DOHH2 (cell line): ENCODE measurements at regions not wholly inside any gene's neighbourhood (a gene's known extent, or its start where the extent isn't known, plus 50 kb on each side); places are given as distances from the start of the nearest gene placed in this dataset.

Source experiments
- H3F3A ChIP-seq: fragments of 200-600 bp; sonication (generic), shearing (Covaris generic); 2 replicates; pipeline ENCODE4 v1.6.0; 2016; ENCODE audit warnings: antibody characterized with exemption, mild to moderate bottlenecking; ENCODE audit not compliant: control insufficient read depth, insufficient read depth
- H3K27ac ChIP-seq: fragments of 200-600 bp; sonication (generic); 2 replicates; pipeline ENCODE4 v1.5.1; 2014; ENCODE audit warnings: low read depth, mild to moderate bottlenecking, low read length, moderate library complexity
- H3K27me3 ChIP-seq: fragments of 200-600 bp; sonication (generic); 2 replicates; pipeline ENCODE4 v1.6.1; 2014; ENCODE audit warnings: mild to moderate bottlenecking, low read length, mixed read lengths; ENCODE audit not compliant: control insufficient read depth
- H3K36me3 ChIP-seq: fragments of 200-600 bp; sonication (generic); 2 replicates; pipeline ENCODE4 v1.6.1; 2014; ENCODE audit warnings: mild to moderate bottlenecking, low read length, moderate library complexity, mixed read lengths; ENCODE audit not compliant: control insufficient read depth
- H3K4me1 ChIP-seq: fragments of 200-600 bp; sonication (generic); 2 replicates; pipeline ENCODE4 v1.6.1; 2014; ENCODE audit warnings: mild to moderate bottlenecking, low read length, mixed read lengths; ENCODE audit not compliant: control insufficient read depth
- H3K4me2 ChIP-seq: fragments of 200-600 bp; sonication (generic); 2 replicates; pipeline ENCODE4 v1.6.0; 2014; ENCODE audit warnings: mild to moderate bottlenecking, low read length, moderate library complexity
- H3K4me3 ChIP-seq: fragments of 200-600 bp; sonication (generic); 2 replicates; pipeline ENCODE4 v1.5.1; 2014; ENCODE audit warnings: mild to moderate bottlenecking, low read length, mixed read lengths
- H3K79me2 ChIP-seq: fragments of 200-600 bp; sonication (generic); 2 replicates; pipeline ENCODE4 v1.6.1; 2014; ENCODE audit warnings: mild to moderate bottlenecking, low read length, mixed read lengths; ENCODE audit not compliant: control insufficient read depth
- H3K9me2 ChIP-seq: fragments of 200-600 bp; sonication (generic); replicated peaks from 2 replicates; pipeline ENCODE4 v1.6.1; 2014; ENCODE audit warnings: mild to moderate bottlenecking, low read length, mixed read lengths; ENCODE audit not compliant: control insufficient read depth
- H3K9me3 ChIP-seq: fragments of 200-600 bp; sonication (generic); 2 replicates; pipeline ENCODE4 v1.6.1; 2014; ENCODE audit warnings: antibody characterized with exemption, low read length, mixed read lengths; ENCODE audit not compliant: control insufficient read depth, insufficient read depth
- H4K20me1 ChIP-seq: fragments of 200-600 bp; sonication (generic); 2 replicates; pipeline ENCODE4 v1.6.0; 2014; ENCODE audit warnings: low read depth, mild to moderate bottlenecking, antibody characterized with exemption, low read length, moderate library complexity; ENCODE audit not compliant: control insufficient read depth, insufficient read depth
- EZH2phosphoT487 ChIP-seq: fragments of 200-600 bp; sonication (generic); IDR thresholded peaks from 2 replicates; pipeline ENCODE4 v1.6.1; 2017; ENCODE audit warnings: borderline replicate concordance, mild to moderate bottlenecking, antibody characterized with exemption, low read length, moderate library complexity, mixed read lengths
- TF ChIP-seq, protein P1 (sequence below): fragments of 200-600 bp; sonication (generic); IDR thresholded peaks from one replicate; pipeline ENCODE4 v1.5.1; 2014; ENCODE audit warnings: antibody characterized with exemption, mild to moderate bottlenecking, low read depth, low read length; ENCODE audit not compliant: poor library complexity, severe bottlenecking

DNA sequence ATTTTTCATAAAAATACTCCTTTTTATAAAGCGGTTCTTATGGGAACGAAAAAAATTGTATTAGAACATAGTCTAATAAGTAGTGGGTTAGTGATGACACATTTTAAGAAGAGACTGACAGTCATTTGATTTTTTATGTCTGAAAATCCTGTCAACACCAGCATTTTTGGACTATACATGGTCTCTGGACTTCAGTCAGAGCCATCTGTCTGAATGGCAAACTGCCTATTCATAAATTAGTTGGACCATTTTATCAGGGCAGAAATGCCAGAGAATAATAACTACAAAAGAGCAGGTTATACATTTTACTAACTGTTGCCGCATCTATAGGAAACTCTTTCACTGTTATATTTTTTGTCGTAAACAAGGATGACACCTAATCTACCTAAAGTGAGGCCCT, 437.6 kb downstream of the ZNF804A start:
- no peaks in the 10 kb centered on the region for H3K27me3 ChIP-seq
- H3F3A ChIP-seq = no peaks in the 10 kb centered on the region
- H3K4me2 ChIP-seq = no peak overlapping the region
- H4K20me1 ChIP-seq = no peaks in the 10 kb centered on the region
- no peaks in the 10 kb centered on the region for H3K4me1 ChIP-seq
- peaks cover 4% of the 10 kb centered on the region; the same call in 1 of the 2 replicates for H3K9me3 ChIP-seq
- no peaks in the 10 kb centered on the region for H3K79me2 ChIP-seq
- H3K4me3 ChIP-seq = no peak overlapping the region
- H3K27ac ChIP-seq = no peak overlapping the region
- no peaks in the 10 kb centered on the region for H3K36me3 ChIP-seq
- TF ChIP-seq EZH2phosphoT487 = no peak
- TF ChIP-seq, protein P1, sequence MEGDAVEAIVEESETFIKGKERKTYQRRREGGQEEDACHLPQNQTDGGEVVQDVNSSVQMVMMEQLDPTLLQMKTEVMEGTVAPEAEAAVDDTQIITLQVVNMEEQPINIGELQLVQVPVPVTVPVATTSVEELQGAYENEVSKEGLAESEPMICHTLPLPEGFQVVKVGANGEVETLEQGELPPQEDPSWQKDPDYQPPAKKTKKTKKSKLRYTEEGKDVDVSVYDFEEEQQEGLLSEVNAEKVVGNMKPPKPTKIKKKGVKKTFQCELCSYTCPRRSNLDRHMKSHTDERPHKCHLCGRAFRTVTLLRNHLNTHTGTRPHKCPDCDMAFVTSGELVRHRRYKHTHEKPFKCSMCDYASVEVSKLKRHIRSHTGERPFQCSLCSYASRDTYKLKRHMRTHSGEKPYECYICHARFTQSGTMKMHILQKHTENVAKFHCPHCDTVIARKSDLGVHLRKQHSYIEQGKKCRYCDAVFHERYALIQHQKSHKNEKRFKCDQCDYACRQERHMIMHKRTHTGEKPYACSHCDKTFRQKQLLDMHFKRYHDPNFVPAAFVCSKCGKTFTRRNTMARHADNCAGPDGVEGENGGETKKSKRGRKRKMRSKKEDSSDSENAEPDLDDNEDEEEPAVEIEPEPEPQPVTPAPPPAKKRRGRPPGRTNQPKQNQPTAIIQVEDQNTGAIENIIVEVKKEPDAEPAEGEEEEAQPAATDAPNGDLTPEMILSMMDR = no peak
- no peaks in the 10 kb centered on the region for H3K9me2 ChIP-seq

DNA sequence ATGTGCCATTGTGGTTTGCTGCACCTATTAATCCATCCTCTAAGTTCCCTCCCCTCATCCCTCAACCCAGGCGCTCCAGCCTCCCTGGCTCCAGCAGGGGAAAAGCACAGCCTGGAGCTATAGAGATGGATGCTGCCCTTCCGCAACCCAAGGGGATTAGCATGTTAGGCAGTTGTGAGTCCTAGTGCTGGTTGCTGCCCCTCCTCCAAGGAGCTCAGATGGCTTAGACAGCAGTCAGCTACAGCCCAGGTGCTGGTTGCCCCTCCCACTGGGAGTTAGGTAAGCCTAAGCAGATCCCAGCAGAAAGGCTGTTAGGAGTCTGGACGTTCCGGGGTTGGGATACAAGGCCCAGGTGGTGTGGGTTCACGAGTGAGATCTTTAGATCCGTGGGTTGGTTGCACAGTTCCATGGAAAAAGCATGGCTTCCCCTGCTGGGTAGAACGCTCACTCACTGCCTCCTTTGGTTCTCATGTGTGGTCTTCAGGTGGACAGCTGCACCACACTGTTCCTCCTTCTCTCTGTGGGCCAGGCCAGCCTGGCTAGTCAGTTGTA, 446.1 kb downstream of the ZNF804A start:
- no peaks in the 10 kb centered on the region for H4K20me1 ChIP-seq
- H3K79me2 ChIP-seq = no peaks in the 10 kb centered on the region
- H3K4me1 ChIP-seq = no peaks in the 10 kb centered on the region
- H3K9me3 ChIP-seq = peaks cover 5% of the 10 kb centered on the region; the same call in 1 of the 2 replicates
- H3K9me2 ChIP-seq = no peaks in the 10 kb centered on the region
- no peaks in the 10 kb centered on the region for H3K27me3 ChIP-seq
- no peak overlapping the region for H3K4me3 ChIP-seq
- no peak overlapping the region for H3K27ac ChIP-seq
- H3F3A ChIP-seq = no peaks in the 10 kb centered on the region
- no peak overlapping the region for H3K4me2 ChIP-seq
- TF ChIP-seq, protein P1 = no peak
- no peak for TF ChIP-seq EZH2phosphoT487
- no peaks in the 10 kb centered on the region for H3K36me3 ChIP-seq

- Histone ChIP-seq H3K27ac (no peak overlapping the region), H3K4me1 (no peaks in the 10 kb centered on the region), H3K9me3 (no peaks in the 10 kb centered on the region), H3K36me3 (no peaks in the 10 kb centered on the region), H3K79me2 (no peaks in the 10 kb centered on the region), H4K20me1 (no peaks in the 10 kb centered on the region), H3K9me2 (no peaks in the 10 kb centered on the region), H3K4me2 (no peak overlapping the region), H3F3A (no peaks in the 10 kb centered on the region), H3K27me3 (no peaks in the 10 kb centered on the region), H3K4me3 (no peak overlapping the region)
- TF ChIP-seq EZH2phosphoT487 = no peak
- TF ChIP-seq, protein P1 = no peak
Measured at GRCh38 chr2:185050804-185051203, 452.5 kb downstream of the ZNF804A start.
